GM18870 (cell line): ENCODE measurements at regions not wholly inside any gene's neighbourhood (a gene's known extent, or its start where the extent isn't known, plus 50 kb on each side); places are given as distances from the start of the nearest gene placed in this dataset.
"Not testable (repeated sequence)": the region's sequence is repeated elsewhere in the genome, so short reads cannot be mapped to it uniquely, and the experiment has no call there.

ENCODE experiments used
- ATAC-seq: cut with Tn5 transposase; IDR thresholded peaks from one replicate; pipeline ENCODE4 v1.9.1; 2021; ENCODE audit warnings: moderate library complexity; ENCODE audit not compliant: unreplicated experiment

DNA sequence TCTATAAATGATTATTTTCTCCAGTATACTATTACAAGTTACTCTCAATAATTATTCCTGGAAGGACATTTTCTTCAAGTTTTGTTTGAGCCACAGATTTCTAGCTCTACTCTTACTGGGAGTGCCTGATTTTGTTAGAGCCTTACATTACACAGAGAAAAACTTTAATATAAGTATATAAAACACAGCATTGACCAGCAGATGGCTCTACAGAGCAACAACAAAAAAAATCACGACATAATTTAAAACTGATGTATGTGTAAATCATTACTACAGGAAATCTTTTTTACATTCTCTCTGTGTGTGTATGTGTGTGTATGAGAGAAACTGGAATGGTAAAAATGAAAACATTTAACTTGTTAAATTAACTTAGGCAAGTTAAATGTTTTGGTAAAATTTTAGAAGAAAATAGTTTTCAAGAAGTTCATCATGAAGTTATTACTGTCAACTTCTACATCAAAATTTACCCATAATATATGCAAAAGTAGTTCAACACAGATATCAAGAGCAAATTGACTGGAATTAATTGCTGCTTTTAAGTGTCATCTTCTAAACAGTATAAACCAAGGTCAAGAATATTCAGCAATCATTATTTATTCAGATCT, 103.3 kb downstream of the MDH1 start:
- no peak for ATAC-seq

DNA sequence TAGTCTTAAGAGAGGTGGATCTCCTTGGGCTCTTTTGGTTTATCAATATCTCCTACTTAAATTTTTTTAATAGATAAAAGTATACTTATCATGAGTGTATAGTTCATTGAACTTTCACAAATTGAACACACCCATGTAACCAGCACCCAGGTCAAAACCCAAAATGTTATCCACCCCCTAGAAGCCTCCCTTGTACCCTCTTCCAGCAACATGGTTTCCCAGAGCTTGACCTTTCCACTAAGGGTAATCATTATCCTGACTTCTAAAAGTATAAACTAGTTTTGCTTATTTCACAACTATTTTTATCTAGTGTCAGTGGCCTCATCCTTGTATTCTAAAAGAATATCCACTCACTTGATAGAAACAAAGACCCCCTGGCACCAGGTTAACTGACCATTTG, 106.8 kb downstream of the MDH1 start:
- ATAC-seq = no peak

DNA sequence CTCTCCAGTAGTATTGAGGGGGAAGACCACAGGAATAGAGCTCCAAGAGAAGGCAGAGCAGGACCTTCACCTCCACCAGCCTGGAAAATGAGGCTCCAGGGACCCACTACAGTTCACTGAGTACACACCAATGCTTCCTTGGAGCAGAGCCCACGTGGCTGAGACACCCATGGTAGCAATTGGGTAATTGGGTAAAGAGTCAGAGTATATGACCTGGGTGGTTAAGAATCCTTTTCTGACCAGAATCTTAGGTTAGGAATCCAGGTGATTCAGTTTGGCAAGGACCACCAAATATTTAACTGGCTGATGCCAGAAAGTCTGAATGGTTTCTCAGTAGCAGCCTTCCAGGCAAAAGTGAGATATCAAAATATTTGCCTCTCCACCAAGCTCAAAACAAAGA, 107.7 kb downstream of the MDH1 start:
- no peak for ATAC-seq

DNA sequence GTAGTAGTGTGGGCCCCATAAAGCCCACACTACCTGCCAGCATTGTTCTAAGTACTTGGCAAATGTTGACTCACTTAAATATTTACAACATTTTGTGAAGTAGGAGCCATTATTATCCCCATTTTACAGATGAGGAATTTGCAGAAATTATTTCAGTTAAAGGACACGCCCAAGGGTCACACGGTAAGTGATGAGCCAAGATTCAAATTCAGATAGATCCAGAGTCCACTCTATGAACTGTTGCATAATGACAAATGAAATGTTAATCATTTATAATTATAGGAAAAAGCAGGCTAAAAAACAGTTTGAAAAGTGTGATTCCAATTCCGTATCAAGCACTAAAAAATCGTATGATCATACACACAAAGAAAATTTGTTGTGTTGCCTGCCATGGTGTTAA, 108.4 kb downstream of the MDH1 start:
- ATAC-seq = no peak

DNA sequence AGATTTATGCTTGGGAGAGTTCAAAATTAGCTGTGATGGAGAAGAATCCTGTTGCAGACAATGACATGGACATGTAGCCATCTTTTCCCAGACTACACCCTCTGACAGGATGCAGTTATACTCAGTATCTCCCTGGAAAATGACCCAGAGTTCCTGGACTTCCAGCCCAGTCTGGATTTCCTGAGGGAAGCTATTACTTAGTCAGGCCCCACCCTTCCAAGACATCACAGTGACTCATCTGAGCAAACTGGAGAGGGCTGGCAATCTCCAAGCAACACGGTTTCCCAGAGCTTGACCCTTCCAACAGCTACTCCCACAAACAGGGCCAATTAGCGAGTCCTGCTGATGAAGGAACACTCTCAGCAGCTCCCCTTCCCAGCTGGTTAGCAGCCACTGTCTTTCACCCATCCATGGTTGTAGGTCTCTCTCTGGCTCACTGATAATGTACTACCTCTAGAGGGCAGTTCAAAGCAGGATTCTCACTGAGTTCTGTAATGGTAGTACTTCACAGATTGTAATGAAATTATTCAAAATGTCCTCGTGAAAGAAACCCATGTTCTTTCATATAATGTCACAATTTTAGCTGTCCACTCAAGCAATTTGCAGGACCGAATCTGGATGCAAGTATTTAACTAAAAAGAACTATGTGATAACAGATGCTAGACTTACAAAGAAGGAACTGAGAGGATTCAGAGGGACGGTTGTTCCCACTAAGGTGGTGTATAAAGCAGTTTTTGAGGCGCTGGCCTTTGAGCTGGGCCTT, 110.2 kb downstream of the MDH1 start:
- ATAC-seq = no peak

DNA sequence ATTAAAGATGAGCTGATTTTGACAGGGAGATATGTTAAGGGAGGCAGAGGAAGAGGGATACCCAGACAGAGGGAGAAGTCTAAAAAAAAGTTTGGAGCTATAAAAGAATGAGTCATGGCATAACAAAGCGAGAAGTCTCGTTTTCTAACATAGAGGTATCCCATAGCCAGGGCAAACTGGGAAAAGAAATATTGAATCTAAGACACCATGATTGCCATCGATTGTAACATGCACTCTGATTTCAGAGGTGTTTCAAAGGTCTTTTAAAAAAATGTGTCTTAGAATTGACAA, 110.7 kb downstream of the MDH1 start:
- no peak for ATAC-seq

DNA sequence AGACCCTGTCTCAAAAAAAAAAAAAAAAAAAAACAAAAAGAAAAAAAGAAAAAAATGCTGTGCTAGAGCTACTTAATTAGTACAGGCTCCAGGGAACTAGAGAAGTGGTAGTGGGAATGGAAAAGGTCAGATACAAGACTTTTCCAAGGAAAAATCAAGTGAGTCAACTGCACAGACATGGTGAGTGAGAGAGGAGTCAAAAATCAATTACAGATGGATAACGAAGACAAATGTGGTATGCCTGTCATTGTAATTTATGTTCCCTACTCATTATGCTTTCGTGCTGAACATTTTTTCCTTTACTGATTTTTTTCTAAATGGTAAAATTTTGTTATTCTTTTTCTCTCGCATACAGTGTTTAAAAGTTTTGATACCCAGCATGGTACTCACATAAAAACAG, 111.5 kb downstream of the MDH1 start:
- ATAC-seq = no peak

DNA sequence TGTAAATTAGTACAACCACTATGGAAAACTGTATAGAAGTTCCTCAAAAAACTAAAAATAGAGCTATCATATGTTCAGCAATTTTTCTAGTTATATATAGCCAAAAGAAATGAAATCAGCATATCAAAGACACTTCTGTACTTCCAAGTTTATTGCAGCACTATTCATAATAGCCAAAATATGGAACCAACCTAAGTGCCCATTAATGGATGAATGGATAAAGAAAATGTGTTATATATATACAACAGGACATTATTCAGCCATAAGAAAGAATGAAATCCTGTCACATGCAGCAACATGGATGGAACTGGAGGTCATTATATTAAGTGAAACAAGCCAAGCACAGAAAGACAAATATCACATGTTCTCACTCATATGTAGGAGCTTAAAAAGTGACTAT, 112.6 kb downstream of the MDH1 start:
- no peak for ATAC-seq

DNA sequence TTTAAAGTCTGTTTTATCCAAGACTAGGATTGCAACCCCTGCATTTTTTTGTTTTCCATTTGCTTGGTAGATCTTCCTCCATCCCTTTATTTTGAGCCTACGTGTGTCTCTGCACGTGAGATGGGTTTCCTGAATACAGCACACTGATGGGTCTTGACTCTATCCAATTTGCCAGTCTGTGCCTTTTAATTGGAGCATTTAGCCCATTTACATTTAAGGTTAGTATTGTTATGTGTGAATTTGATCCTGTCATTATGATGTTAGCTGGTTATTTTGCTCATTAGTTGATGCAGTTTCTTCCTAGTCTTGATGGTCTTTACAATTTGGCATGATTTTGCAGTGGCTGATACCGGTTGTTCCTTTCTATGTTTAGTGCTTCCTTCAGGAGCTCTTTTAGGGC, 117.3 kb downstream of the MDH1 start:
- not testable (repeated sequence) for ATAC-seq

DNA sequence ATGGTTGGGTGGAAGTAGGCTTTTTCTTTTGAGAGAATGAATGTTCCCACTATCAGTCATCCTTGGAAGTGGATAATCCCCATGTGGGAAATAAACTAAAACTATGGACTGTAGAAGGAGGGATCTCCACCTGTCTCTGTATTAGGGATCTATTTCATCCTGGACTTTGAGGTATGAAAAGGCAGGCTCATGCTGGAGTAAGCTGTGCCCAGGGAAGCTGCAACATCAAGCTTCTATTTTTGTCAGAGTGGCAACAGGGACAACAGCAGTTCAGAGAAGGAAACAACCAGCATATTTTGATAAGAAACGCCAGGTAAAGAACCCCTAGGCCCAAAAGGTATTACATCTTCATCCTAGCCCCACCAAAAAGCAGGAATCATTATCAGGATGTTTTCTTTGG, 122.0 kb downstream of the MDH1 start:
- no peak for ATAC-seq

DNA sequence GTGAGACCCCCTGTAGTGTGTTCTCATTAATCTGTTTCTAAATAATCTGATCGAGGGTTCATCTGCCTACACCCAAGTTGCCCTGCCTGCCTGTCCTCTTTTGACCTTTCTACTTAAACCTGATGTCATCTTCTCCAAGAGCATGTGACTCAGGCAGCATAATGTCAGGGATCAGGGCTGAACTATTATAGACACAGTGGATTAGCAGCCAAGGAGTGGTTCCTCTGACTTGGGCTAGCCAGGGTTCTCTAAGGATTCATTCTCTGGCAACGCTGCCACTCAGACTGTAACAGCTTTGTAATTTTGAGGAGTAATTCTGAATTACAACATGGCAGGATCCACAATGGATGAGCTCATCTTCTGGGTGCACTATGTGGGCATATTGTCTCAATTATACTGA, 124.0 kb downstream of the MDH1 start:
- no peak for ATAC-seq

DNA sequence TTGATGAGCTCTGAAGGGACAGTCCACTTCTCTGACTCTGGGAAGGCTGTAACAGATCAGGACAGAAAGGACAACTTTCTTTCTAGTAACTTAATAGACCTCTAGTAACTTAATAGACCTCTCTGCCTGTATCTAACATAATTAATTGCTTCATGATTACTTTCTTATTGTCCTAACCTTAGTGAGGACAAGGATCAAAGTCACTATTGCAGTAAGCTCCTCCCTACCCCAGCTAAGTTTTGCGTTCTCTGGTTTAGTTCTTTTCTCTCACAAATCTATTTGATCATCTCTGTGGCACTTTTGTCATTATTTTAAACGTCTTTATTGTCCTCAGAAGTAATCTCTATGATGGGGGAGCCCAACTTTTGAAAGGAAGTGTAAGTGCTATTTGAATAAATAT, 125.5 kb upstream of the UGP2 start:
- ATAC-seq = no peak

DNA sequence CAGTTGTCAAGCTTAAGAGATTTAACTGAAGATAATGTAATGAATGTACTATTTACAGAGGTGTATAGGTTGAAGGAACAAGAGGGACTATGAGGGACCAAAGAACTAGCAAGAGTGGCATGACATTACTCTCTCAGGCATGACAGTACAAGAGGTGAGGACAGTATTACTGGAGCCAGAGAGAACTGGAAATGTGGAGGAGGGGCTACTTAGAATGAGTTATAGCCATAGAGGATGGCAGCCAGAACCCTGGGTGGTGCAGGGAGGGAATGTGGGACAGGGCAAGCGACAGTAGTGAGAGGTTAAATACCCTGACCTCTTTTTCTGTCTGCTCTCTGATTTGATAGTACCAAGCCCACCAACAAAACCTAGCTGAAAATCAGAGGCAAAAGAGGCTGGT, 122.6 kb upstream of the UGP2 start:
- no peak for ATAC-seq

DNA sequence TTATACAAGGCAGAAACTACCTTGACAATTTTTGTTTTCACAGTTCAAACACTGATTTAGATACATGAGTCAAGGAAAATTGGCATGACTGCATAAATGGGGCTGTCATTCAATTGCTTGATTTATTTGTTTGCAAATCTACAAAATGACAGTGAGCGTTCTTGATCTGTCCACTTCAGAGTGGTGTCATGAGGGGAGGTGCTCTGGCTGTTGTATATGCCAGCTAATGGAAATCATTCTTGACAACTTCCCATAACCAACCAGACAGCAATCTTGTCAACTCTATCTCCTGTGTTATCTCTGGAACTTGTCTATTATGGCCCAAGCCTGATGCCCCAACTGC, 120.6 kb upstream of the UGP2 start:
- no peak for ATAC-seq

DNA sequence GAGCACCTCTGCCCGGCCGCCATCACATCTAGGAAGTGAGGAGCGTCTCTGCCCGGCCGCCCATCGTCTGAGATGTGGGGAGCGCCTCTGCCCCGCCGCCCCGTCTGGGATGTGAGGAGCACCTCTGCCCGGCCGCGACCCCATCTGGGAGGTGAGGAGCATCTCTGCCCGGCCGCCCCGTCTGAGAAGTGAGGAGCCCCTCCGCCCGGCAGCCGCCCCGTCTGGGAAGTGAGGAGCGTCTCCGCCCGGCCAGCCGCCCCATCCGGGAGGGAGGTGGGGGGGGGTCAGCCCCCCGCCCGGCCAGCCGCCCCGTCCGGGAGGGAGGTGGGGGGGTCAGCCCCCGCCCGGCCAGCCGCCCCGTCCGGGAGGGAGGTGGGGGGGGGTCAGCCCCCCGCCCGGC, 119.4 kb upstream of the UGP2 start:
- not testable (repeated sequence) for ATAC-seq

DNA sequence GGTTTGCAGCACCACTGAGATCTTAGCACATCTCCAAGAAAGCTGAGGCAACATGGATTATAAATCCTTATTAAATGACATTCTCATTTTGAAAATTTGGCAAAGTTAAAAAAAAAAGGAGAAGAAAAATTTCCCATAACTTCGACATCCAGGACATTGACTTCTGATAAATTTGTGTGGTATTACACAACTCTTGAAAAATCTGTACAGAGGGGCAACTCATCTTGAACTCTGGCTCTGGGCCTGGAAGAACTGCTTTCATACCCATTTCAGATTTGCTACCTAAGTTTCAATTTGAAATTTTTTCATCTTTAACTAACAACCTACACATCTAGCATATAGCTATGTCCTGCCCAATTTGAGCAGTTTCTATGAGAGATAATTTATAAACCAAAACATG, 118.0 kb upstream of the UGP2 start:
- no peak for ATAC-seq

DNA sequence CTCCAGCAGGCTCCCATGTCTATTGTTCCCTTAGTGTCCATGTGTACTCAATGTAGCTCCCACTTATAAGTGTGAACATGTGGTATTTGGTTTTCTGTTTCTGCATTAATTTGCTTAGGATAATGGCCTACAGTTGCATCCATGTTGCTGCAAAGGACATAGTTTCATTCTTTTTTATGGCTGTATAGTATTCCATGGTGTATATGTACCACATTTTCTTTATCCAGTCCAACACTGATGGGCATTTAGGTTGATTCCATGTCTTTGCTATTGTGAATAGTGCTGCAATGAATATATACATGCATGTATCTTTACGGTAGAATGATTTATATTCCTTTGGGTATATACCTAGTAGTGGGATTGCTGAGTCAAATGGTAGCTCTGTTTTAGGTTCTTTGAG, 116.5 kb upstream of the UGP2 start:
- not testable (repeated sequence) for ATAC-seq

DNA sequence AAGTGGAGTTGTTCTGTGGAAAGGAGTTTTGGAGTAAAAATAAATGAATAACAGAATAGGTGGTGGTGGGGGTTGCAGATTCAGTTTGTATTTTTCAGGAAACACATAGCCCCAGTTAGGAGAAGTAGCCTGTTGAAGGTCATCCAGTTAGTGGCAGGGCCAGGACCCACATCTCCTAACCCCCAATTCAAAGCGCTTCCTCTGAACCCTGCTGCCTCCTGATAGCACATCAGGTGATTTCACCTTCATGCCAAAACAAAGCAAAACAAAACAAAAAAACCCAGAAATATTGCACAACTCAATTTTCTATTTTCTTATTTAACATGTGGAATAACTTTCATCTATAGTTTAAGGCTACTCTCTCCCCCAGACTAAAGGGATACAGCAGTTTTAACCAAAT, 112.3 kb upstream of the UGP2 start:
- no peak for ATAC-seq

DNA sequence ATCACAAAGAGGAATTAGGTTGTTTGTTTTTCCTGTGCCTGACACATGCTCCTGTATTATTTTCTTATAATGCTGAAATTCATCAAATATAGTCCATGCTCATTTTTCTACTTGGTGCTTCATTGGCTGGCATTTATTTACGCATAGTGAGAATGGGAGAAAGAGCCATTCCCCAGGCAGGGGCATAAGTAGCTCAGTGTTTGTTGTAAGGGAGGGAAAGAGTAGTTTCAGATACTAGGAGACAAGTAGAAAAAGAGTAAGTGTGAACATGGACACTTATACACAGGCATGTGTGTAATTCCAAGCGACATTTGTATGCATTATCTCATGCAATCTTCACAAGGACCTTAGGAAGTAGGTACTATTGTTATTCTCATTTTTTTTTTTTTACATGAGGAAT, 111.9 kb upstream of the UGP2 start:
- ATAC-seq = no peak

DNA sequence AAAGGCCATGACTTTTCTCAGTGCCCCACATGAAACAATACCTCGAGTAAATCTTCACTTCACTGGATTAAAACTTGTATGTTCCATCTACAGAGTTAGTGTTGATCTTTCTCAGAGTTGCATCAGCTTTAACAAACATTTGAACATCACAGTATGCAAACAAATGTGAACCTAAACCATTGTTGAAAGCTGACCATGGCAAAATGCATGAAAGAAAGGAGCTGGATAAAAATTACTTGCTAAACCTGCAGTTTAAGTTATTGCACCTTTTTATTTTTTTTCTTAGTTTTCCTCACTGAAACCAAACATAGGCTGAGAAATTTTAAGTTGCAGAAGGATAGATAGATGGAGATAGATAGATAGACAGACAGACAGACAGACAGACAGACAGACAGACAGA, 107.2 kb upstream of the UGP2 start:
- ATAC-seq = no peak

DNA sequence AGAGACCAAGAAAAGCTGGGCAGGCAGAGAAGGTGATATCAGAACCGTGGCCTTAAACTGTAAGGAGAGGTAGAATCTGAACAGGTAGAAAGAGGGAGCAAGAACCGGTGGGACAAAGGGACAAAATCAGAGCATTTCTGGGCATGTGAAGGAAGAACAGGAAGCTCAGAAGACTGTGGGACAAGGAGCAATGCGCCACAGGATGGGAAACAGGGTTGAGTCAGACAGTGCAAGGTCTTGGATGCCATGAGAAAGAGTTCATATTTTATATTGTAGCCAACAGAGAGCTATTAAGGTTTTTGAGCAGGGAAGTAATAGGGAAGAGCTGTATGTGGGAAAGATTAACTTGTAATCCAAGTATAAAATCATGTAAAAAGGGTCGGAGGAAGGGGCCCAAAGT, 106.4 kb upstream of the UGP2 start:
- no peak for ATAC-seq

DNA sequence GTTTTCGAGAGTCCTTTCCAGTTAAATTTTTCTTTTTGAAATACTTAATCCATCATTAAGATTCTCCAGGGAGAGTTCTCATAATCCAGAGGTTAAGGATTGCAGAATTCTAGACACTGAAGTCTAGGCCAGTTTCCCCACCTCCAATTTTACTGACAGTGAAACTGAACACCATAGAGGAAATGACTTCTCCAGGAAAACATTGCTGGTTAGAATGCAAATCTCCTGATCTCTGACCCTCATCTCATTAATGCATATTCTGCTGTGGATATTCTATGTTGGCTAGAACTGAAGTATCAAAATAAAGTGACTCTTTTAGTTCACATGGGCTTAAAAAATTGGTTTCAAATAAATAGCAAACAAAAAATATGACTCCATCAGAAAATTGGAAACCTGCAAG, 105.8 kb upstream of the UGP2 start:
- no peak for ATAC-seq

DNA sequence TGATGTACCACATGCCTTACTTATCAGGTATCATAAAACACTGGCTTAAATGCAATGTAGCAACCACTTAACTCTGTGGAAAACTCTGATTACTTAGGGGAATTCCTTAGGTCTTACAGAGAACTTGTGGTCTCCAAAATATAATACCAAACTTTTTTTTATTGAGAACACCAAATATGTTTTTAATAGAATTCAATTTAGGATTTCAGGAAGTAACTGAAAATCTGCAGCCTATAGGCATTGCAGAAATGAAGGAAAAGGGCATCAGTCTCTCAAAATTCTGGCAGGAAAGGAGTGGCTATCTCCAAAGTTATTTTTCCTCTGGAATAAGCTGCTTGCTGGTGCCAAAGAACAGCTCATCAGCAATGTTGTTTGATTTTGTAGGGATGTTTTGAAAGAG, 105.3 kb upstream of the UGP2 start:
- ATAC-seq = no peak
